K562 (cell line): ENCODE measurements at regions not wholly inside any gene's neighbourhood (a gene's known extent, or its start where the extent isn't known, plus 50 kb on each side); places are given as distances from the start of the nearest gene placed in this dataset.

ENCODE experiments used
- CTCF ChIP-seq, 3 experiments: IDR thresholded peaks in 2 of 3; conservative IDR thresholded peaks in 1 of 3; 2 replicates each; pipeline ENCODE4 v1.5.1; 2011 to 2012; ENCODE audit warnings: low read length in 3 of 3, mild to moderate bottlenecking in 3 of 3, control low read depth in 2 of 3, improper control_type of control experiment in 1 of 3, inconsistent platforms in 1 of 3, low read depth in 1 of 3, mixed read lengths in 1 of 3, moderate library complexity in 1 of 3; ENCODE audit not compliant: insufficient read depth in 2 of 3
- FIP1L1 ChIP-seq: fragments of 200-400 bp; formaldehyde crosslinking; IDR thresholded peaks from 2 replicates; pipeline ENCODE4 v1.6.1; 2018; ENCODE audit warnings: mild to moderate bottlenecking, low read depth, low read length; ENCODE audit not compliant: poor library complexity, severe bottlenecking
- NFATC3 ChIP-seq: fragments of 450-650 bp; IDR thresholded peaks from 2 replicates; pipeline ENCODE4 v1.6.1; 2017; ENCODE audit warnings: mild to moderate bottlenecking
- RCOR1 ChIP-seq, 2 experiments: IDR thresholded peaks; 2 replicates each; pipeline ENCODE4 v1.6.1; 2012; ENCODE audit warnings: low read depth in 2 of 2, low read length in 2 of 2, borderline replicate concordance in 1 of 2, improper control_type of control experiment in 1 of 2
- RNF219 ChIP-seq: fragments of 250-450 bp; sonication (Bioruptor Pico); IDR thresholded peaks from 2 replicates; pipeline ENCODE4 v1.5.0; 2022; ENCODE audit warnings: mild to moderate bottlenecking
- SREBF2 ChIP-seq: sonication (generic); formaldehyde crosslinking; IDR thresholded peaks from 2 replicates; pipeline ENCODE4 v1.4.0; 2020; ENCODE audit warnings: mild to moderate bottlenecking, missing genetic modification reagents
- TEAD4 ChIP-seq, 2 experiments: sonication (generic) in 1 of 2; formaldehyde crosslinking in 1 of 2; IDR thresholded peaks; 2 replicates each; pipeline versions ENCODE4 v1.6.1 to v1.8.0; 2012 to 2022; ENCODE audit warnings: borderline replicate concordance in 1 of 2, inconsistent platforms in 1 of 2, low read length in 1 of 2, mild to moderate bottlenecking in 1 of 2, missing genetic modification reagents in 1 of 2
- TSHZ1 ChIP-seq: fragments of 250-450 bp; sonication (Bioruptor Pico); IDR thresholded peaks from 2 replicates; pipeline ENCODE4 v1.4.0; 2020; ENCODE audit warnings: mild to moderate bottlenecking, moderate library complexity
- ZBTB33 ChIP-seq: sonication (generic); formaldehyde crosslinking; IDR thresholded peaks from 2 replicates; pipeline ENCODE4 v1.8.1; 2023; ENCODE audit warnings: mild to moderate bottlenecking, missing genetic modification reagents
- ZNF324 ChIP-seq: fragments of 250-450 bp; sonication (Bioruptor Pico); IDR thresholded peaks from 2 replicates; pipeline ENCODE4 v1.4.0; 2020; ENCODE audit warnings: mild to moderate bottlenecking
- ZNF398 ChIP-seq: fragments of 250-450 bp; sonication (Bioruptor Pico); IDR thresholded peaks from 2 replicates; pipeline ENCODE4 v1.8.0; 2021; ENCODE audit warnings: moderate library complexity, mild to moderate bottlenecking, inconsistent platforms
- ZNF41 ChIP-seq: fragments of 250-450 bp; sonication (Bioruptor Pico); conservative IDR thresholded peaks from 2 replicates; pipeline ENCODE4 v1.4.0; 2020; ENCODE audit warnings: mild to moderate bottlenecking

GRCh38 chr1:22317231-22317919 lies 134.3 kb upstream of the ZBTB40 start:
- TF ChIP-seq TEAD4 (IDR thresholded peaks at IDR 0.05; ENCODE audit: low read length): no peak
- no peak for TF ChIP-seq TEAD4 (CRISPR knock-in tag; IDR thresholded peaks at IDR 0.05; ENCODE audit: borderline replicate concordance)
- TF ChIP-seq FIP1L1: no peak
- no peak for TF ChIP-seq ZNF324
- TF ChIP-seq SREBF2 (CRISPR knock-in tag): no peak
- no peak for TF ChIP-seq NFATC3
- no peak for TF ChIP-seq ZNF41 (CRISPR knock-in tag)
- no peak for TF ChIP-seq TSHZ1 (CRISPR knock-in tag)
- TF ChIP-seq CTCF (IDR thresholded peaks at IDR 0.05 in 2 of 3, conservative IDR thresholded peaks at IDR 0.05 in 1 of 3; ENCODE audit: insufficient read depth in 2 of 3, low read depth in 1 of 3, low read length in 3 of 3): peak; percentile 71 to 84 (median 75)
- TF ChIP-seq ZBTB33: no peak
- TF ChIP-seq RCOR1 (IDR thresholded peaks at IDR 0.05; ENCODE audit: borderline replicate concordance in 1 of 2, low read depth in 2 of 2, low read length in 2 of 2): 0 out of 4 replicates have a peak, but pooled peaks of 1 of the 2 experiments have one; percentile 4
- no peak for TF ChIP-seq RNF219 (CRISPR knock-in tag)
- no peak for TF ChIP-seq ZNF398 (CRISPR knock-in tag)
